Omental fat pad (tissue), 3 donors: ENCODE measurements at regions not wholly inside any gene's neighbourhood (a gene's known extent, or its start where the extent isn't known, plus 50 kb on each side); places are given as distances from the start of the nearest gene placed in this dataset.

Experiments
- ATAC-seq: fragments of 150-250 bp; one replicate; pipeline ENCODE4 v1.9.1; 2016; ENCODE audit warnings: mild to moderate bottlenecking, moderate library complexity; ENCODE audit not compliant: low FRiP score
- DNase-seq: peaks from one replicate; pipeline ENCODE4 v3.0.0-alpha.2; 2019; ENCODE audit warnings: low spot score
- TF ChIP-seq, protein P1 (sequence below), 3 donors: fragments of 450-650 bp; IDR thresholded peaks; one replicate each; pipeline ENCODE4 v1.5.1; 2016 to 2017; ENCODE audit warnings: antibody characterized with exemption in 3 of 3, mild to moderate bottlenecking in 3 of 3, moderate library complexity in 2 of 3

DNA sequence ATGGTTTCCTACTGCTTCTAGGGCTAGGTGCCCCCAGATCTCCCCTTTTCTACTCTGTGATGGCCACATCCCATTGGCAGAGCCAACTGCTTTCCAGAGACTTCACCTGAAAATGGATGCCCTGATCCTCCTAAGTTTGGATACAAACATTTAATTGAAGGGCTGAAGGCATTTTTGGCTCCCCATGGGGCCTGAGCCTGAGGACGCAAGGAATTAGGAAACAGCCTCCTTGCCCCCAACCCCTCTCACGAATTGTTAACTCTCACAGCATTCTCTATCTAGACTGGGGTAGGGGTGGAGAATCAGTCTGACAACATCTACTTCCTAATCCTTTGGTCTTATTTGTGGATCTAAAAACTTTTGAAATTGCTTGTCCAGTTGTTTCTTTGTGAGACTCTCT, 108.5 kb upstream of the KCNK2 start:
- DNase-seq: no peak

DNA sequence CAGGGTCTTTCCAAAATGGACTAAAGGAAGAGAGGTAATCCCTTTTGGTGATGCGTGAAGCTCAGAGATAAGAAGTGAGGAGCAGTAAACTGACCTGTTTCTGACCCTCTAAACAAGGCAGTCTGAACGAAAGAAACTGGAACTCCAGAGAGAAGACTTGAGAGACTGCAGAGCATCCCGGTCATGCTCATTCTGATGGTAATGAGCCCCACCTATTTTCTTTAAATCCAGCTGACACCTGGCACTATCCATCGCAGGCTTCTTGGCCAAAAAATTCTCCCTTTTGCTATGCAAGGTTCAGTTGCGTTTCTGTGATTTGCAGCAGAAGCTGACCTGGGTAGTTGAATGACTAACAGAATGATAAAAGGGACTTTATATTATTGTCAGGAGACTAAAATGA, 105.9 kb upstream of the KCNK2 start:
- TF ChIP-seq, protein P1, sequence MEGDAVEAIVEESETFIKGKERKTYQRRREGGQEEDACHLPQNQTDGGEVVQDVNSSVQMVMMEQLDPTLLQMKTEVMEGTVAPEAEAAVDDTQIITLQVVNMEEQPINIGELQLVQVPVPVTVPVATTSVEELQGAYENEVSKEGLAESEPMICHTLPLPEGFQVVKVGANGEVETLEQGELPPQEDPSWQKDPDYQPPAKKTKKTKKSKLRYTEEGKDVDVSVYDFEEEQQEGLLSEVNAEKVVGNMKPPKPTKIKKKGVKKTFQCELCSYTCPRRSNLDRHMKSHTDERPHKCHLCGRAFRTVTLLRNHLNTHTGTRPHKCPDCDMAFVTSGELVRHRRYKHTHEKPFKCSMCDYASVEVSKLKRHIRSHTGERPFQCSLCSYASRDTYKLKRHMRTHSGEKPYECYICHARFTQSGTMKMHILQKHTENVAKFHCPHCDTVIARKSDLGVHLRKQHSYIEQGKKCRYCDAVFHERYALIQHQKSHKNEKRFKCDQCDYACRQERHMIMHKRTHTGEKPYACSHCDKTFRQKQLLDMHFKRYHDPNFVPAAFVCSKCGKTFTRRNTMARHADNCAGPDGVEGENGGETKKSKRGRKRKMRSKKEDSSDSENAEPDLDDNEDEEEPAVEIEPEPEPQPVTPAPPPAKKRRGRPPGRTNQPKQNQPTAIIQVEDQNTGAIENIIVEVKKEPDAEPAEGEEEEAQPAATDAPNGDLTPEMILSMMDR (IDR thresholded peaks at IDR 0.05): no peak
- no peak for DNase-seq
- no peak for ATAC-seq

More for the DNA sequence above, 108.5 kb upstream of the KCNK2 start:
- no peak for ATAC-seq
- TF ChIP-seq, protein P1 (IDR thresholded peaks at IDR 0.05): no peak

DNA sequence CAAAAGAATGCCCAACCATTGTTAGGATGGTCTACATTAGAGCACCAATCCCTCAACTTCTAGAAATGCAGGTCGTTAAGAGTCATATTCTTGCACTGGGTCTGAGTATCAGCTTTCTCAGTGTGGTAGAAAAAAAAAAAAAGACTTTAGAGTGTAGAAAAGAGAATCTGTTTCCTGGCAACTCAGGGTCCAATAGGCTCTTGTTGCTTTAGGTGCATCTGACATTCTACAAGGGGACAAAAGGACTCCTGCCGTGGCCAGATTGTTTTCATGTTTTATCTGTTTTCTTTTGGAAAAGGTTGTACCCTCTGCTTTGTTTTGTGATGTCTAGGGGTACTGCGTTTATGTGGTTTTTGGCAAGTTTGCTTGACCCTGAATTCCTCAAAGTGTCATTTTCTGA, 105.4 kb upstream of the KCNK2 start:
- TF ChIP-seq, protein P1 (IDR thresholded peaks at IDR 0.05): no peak

DNA sequence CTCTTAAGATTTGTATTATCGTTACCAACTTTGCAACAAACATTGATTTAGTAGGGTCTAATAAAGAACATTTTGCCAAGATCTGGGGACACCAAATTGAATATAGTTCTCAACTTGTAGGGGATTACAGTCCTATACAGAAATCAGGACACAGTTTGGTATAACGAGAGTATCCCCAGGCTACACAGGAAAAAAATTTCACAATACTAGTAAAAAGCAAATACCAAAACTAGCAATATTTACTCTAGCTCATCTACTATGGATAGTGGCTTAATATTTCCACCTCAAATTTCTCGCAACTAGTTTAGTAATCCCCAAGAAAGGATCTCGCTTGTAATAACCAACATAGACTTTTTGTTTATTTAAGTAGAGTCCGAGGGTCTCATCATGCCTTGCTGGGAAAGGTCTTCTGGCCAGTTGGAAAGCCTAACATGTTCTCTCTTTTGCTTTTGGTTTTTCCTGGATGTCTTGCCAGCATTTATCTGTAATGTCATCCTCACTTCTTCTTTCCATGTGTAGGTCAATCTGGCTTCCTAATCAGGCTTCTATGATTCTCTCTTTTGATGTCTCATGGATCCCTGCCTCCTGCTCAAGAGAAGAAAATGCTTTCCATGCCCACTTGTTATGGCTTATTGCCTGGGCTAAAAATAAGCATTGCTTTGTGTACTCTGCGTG, 104.7 kb upstream of the KCNK2 start:
- TF ChIP-seq, protein P1 (IDR thresholded peaks at IDR 0.05): no peak
- no peak for ATAC-seq
- DNase-seq: no peak

More for the DNA sequence above, 105.4 kb upstream of the KCNK2 start:
- ATAC-seq (no peak), DNase-seq (no peak)

DNA sequence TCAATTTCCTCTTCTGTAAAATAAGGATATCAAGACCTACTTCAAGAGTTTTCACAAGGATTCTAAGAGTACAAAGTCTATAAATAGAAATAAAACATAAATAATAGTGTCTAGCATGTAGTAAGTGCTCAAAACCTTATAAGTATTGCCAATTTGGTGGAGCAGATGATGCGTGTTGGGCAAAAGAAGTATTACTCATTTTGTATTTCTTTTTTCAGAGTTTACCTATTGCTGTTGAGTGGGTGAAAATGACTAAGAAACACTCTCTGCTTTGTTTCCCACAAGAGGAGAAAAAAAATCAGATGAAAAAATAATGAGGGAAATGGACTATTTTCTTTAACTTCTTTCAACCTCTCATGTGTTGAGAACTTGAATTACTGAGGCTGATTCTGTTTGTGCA, 103.3 kb upstream of the KCNK2 start:
- ATAC-seq: no peak
- no peak for DNase-seq
- TF ChIP-seq, protein P1 (IDR thresholded peaks at IDR 0.05): no peak

DNA sequence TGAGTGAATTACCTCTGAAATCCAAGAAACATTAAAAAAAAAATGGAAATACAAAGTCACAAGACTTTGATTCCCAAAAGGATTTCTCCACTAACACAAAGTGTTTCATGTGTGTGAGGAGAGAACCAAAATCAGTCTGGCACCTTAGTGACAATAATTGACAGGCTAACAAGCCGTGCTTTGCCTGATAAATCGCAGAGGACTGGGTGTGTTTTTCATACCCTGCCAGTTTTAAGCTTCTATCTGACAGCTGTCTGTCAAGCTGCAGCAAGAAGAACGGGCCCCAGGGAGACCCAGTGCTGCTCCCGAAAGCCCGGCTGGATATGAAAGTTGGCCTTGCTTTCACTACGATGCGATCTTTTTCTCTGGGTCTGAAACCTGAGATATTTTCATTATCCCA, 101.6 kb upstream of the KCNK2 start:
- no peak for ATAC-seq
- TF ChIP-seq, protein P1 (IDR thresholded peaks at IDR 0.05): no peak
- no peak for DNase-seq

DNA sequence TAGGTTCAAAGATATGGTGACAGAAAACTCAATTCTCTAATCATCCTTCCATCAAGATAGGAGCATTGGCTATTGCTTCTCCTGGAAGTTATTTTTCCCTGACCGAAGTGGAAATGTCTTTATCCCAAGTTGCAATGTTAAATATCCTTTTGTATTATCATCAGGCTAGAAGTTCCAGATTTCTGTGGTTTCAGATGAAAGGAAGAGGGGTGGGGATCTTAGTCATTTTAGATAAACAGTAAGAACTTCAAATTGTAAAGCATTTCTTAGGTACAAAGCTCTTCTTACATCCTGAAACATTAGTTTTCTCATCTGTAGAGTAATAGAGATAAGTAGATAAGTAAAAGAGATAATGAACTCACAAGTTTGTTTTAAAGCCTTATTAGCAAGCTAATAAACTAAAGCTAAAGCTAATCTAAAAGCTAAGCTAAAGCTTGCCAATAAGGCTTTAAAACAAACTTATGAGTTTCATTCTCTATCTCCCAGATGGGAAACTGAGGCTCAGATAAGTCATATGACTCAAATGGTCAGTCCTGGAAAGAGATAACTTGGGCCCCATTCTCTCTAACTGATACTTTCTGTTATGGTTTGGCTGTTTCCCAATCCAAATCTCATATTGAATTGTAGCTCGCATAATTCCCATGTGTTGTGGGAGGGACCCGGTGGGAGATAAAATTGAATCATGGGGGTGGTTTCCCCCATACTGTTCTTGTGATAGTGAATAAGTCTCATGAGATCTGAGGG, 99.2 kb upstream of the KCNK2 start:
- no peak for ATAC-seq
- no peak for DNase-seq
- TF ChIP-seq, protein P1 (IDR thresholded peaks at IDR 0.05): no peak
